SK-N-SH (cell line): ENCODE measurements at regions not wholly inside any gene's neighbourhood (a gene's known extent, or its start where the extent isn't known, plus 50 kb on each side); places are given as distances from the start of the nearest gene placed in this dataset.

ENCODE experiments used
- CHD2 ChIP-seq: fragments of 150-350 bp; IDR thresholded peaks from 2 replicates; pipeline ENCODE4 v1.6.1; 2018; ENCODE audit warnings: low read length; ENCODE audit not compliant: partially characterized antibody
- POLR2AphosphoS5 ChIP-seq: IDR thresholded peaks from 2 replicates; pipeline ENCODE4 v1.6.1; 2012; ENCODE audit warnings: low read depth, low read length
- TF ChIP-seq, protein P1 (sequence below): fragments of 200-600 bp; sonication (generic); IDR thresholded peaks from 2 replicates; pipeline ENCODE4 v1.6.1; 2017; ENCODE audit warnings: antibody characterized with exemption, mild to moderate bottlenecking, moderate library complexity

DNA sequence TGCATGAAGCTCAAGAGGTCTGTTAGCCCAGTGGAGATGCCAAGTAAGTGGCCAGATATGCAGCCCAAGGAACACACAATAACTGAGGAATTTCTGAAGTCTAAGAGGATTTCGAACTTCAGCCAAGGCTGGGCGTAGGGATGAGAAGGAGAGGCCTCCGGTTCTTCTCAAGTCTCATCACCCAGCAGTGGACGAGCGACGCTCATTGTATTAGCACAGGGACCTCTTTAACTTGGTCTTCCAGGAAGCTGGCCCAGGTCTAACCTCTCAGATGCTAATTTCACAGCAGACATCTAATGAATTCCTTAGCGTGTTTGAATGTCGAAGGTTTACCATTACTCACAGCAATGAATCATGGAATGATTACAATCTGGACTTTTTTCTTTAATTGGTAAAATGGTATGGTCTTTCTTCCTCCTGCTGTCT is 85.0 kb downstream of the HES1 start:
- TF ChIP-seq POLR2AphosphoS5: no peak
- TF ChIP-seq, protein P1, sequence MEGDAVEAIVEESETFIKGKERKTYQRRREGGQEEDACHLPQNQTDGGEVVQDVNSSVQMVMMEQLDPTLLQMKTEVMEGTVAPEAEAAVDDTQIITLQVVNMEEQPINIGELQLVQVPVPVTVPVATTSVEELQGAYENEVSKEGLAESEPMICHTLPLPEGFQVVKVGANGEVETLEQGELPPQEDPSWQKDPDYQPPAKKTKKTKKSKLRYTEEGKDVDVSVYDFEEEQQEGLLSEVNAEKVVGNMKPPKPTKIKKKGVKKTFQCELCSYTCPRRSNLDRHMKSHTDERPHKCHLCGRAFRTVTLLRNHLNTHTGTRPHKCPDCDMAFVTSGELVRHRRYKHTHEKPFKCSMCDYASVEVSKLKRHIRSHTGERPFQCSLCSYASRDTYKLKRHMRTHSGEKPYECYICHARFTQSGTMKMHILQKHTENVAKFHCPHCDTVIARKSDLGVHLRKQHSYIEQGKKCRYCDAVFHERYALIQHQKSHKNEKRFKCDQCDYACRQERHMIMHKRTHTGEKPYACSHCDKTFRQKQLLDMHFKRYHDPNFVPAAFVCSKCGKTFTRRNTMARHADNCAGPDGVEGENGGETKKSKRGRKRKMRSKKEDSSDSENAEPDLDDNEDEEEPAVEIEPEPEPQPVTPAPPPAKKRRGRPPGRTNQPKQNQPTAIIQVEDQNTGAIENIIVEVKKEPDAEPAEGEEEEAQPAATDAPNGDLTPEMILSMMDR: no peak
- no peak for TF ChIP-seq CHD2
